ENCODE measurements at regions not wholly inside any gene's neighbourhood (a gene's known extent, or its start where the extent isn't known, plus 50 kb on each side); places are given as distances from the start of the nearest gene placed in this dataset.

DNA sequence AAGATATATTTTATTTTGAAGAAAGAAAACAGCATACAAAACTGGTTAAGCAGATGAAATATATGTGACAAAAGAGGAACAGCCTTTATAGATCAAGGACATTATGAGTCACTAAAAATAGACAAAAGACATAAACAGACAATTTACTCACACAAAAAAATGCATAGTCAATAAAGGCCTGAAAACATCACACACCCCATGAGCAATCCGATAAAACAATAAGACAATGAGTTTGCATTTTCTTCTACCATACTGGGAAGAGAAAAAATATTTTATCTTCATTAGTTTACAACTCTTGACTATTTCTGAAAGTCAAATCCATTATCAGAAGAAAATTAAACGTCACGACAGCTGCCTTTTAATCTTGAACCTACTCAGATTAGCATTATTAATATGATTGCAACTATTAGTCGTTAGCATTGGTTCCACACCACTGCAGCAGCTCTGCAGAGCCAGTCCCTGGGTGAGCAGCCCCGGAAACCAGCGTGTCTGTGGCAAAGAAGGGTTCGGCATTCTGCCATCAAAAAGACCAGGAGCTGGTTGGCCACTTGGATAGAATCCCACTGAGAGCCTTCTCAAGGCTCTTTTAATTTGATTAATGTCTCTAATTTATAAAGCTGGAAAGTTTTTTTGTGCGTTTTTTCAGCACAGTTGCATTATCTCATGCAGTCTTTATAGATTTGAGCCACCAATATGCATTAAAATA lies 305.4 kb upstream of the SHH start (continued):
- TF ChIP-seq TP53 (CRISPR knock-in tag; conservative IDR thresholded peaks at IDR 0.05) (no peak), ZNF775 (CRISPR knock-in tag; IDR thresholded peaks at IDR 0.05; ENCODE audit: borderline replicate concordance) (no peak), JUND (CRISPR knock-in tag; IDR thresholded peaks at IDR 0.05) (no peak), SMYD3 (CRISPR knock-in tag; IDR thresholded peaks at IDR 0.05) (no peak), SRSF9 (IDR thresholded peaks at IDR 0.05; ENCODE audit: borderline replicate concordance, insufficient read depth, low read depth, low read length, poor library complexity, severe bottlenecking) (no peak), KAT7 (CRISPR knock-in tag; IDR thresholded peaks at IDR 0.05; ENCODE audit: borderline replicate concordance) (no peak), RCOR2 (CRISPR knock-in tag; IDR thresholded peaks at IDR 0.05) (no peak)
- TF ChIP-seq, protein P1, sequence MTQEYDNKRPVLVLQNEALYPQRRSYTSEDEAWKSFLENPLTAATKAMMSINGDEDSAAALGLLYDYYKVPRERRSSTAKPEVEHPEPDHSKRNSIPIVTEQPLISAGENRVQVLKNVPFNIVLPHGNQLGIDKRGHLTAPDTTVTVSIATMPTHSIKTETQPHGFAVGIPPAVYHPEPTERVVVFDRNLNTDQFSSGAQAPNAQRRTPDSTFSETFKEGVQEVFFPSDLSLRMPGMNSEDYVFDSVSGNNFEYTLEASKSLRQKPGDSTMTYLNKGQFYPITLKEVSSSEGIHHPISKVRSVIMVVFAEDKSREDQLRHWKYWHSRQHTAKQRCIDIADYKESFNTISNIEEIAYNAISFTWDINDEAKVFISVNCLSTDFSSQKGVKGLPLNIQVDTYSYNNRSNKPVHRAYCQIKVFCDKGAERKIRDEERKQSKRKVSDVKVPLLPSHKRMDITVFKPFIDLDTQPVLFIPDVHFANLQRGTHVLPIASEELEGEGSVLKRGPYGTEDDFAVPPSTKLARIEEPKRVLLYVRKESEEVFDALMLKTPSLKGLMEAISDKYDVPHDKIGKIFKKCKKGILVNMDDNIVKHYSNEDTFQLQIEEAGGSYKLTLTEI (CRISPR knock-in tag; conservative IDR thresholded peaks at IDR 0.05), result no peak

DNA sequence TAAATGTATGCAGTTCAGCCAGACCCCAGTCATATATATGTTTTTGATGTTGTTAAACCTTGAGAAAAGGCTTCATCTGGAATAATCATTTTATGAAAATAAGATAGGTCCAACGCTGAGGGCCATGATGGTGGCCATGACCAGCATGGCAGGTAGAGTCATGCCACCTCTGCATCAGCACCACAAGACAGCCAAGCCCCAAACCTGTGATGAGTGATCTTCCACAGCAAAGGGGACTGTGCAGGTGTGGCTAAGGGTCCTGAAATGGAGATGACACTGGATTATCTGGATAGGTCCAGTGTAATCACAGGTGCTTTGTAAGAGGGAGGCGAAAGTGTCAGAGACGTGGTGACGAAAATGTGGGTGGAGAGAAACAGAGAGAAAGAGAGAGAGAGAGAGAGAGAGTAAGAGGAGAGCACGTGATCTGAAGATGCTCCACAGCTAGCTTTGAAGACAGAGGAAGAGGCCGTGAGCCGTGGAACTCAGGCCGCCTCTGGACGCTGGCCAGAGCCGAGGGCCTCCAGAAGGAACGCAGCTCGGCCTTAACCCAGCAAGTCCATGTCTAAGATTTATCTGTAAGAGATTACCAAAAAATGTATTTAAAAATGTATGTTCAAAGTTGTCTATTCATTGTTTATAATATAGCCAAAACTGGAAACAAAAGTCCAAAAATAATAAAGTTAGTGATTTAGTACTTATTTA lies 304.4 kb upstream of the SHH start:
- ATAC-seq (no peak), DNase-seq (ENCODE audit: low spot score) (no peak), FAIRE-seq (no peak)
- ChIA-PET POLR2A (no interaction called here), CTCF (ENCODE audit: low intra/inter-chr PET ratio, low total read pairs) (no interaction called here)
- no peak overlapping the region for H3K9ac ChIP-seq (ENCODE audit: insufficient read depth, low read depth, low read length)
- no TSS peak for BruUV-seq (replicated peaks)
- no peaks in the 10 kb centered on the region for H3K36me3 ChIP-seq (replicated peaks in 1 of 2; ENCODE audit: control insufficient read depth in 1 of 2, insufficient read depth in 2 of 2, low read length in 2 of 2)
- intact Hi-C loops (cut with micrococcal nuclease; ENCODE audit: unreplicated experiment) (no loop called here), in situ Hi-C loops (cut with HindIII; ENCODE audit: extremely low pct_ligation_motif_present, low pct_unique_long_range_greater_than_20kb) (no loop called here)
- H3K4me3 ChIP-seq (replicated peaks in 1 of 3; ENCODE audit: insufficient read depth in 1 of 3, low read depth in 2 of 3, low read length in 3 of 3), result no peak overlapping the region
- no peaks in the 10 kb centered on the region for H3K9me3 ChIP-seq (ENCODE audit: low read length)
- no peak overlapping the region for H3K27ac ChIP-seq (ENCODE audit: extremely low read length, insufficient read depth, low read length)
- no peaks in the 10 kb centered on the region for H3K4me1 ChIP-seq (ENCODE audit: insufficient read depth, low read length)
- H4K20me1 ChIP-seq (ENCODE audit: insufficient read depth, low read length), result no peaks in the 10 kb centered on the region
- TF ChIP-seq MYNN (CRISPR knock-in tag; IDR thresholded peaks at IDR 0.05; ENCODE audit: low read depth) (no peak), TGIF2 (CRISPR knock-in tag; IDR thresholded peaks at IDR 0.05) (no peak), NCOR1 (IDR thresholded peaks at IDR 0.05; ENCODE audit: borderline replicate concordance, low read length) (no peak), ZNF10 (CRISPR knock-in tag; IDR thresholded peaks at IDR 0.05; ENCODE audit: borderline replicate concordance, low read depth) (no peak), ZNF24 (IDR thresholded peaks at IDR 0.05) (no peak)
- H3K79me2 ChIP-seq (ENCODE audit: insufficient read depth, low read length), result no peaks in the 10 kb centered on the region
- WGBS (ENCODE audit: low lambda C conversion rate), result 36% methylated on average over 12 of the region's 12 CpGs
- H2AFZ ChIP-seq (ENCODE audit: low read length), result no peak overlapping the region
- H3K27me3 ChIP-seq (ENCODE audit: control insufficient read depth in 1 of 2, insufficient read depth in 2 of 2, low read length in 2 of 2), result peaks cover 4 to 43% of the 10 kb centered on the region in 2 experiments; a peak in 3 of 5 replicates
- H3K4me2 ChIP-seq (ENCODE audit: low read depth, low read length), result no peak overlapping the region

Data from HepG2 (cell line).